ENCODE measurements at regions not wholly inside any gene's neighbourhood (a gene's known extent, or its start where the extent isn't known, plus 50 kb on each side); places are given as distances from the start of the nearest gene placed in this dataset.

- Mint-ChIP-seq H3K27me3 (ENCODE audit: low read depth) (peaks cover 9% of the 10 kb centered on the region), H3K9me3 (ENCODE audit: low read depth) (peaks cover 2% of the 10 kb centered on the region), H3K4me3 (ENCODE audit: unreplicated experiment) (no peak overlapping the region), H3K27ac (ENCODE audit: unreplicated experiment) (no peak overlapping the region), H3K4me1 (ENCODE audit: low read depth) (peaks cover 10% of the 10 kb centered on the region), H3K36me3 (ENCODE audit: low read depth) (no peaks in the 10 kb centered on the region)
- DNase-seq (ENCODE audit: low spot score): no peak
- TF ChIP-seq, protein P1, sequence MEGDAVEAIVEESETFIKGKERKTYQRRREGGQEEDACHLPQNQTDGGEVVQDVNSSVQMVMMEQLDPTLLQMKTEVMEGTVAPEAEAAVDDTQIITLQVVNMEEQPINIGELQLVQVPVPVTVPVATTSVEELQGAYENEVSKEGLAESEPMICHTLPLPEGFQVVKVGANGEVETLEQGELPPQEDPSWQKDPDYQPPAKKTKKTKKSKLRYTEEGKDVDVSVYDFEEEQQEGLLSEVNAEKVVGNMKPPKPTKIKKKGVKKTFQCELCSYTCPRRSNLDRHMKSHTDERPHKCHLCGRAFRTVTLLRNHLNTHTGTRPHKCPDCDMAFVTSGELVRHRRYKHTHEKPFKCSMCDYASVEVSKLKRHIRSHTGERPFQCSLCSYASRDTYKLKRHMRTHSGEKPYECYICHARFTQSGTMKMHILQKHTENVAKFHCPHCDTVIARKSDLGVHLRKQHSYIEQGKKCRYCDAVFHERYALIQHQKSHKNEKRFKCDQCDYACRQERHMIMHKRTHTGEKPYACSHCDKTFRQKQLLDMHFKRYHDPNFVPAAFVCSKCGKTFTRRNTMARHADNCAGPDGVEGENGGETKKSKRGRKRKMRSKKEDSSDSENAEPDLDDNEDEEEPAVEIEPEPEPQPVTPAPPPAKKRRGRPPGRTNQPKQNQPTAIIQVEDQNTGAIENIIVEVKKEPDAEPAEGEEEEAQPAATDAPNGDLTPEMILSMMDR (IDR thresholded peaks at IDR 0.05): no peak
Measured at GRCh38 chr11:134932761-134933160, 520.7 kb upstream of the B3GAT1 start.

GRCh38 chr11:134925432-134925831 is 513.4 kb upstream of the B3GAT1 start:
- no peak for DNase-seq (ENCODE audit: low spot score)
- Mint-ChIP-seq H3K27me3 (ENCODE audit: low read depth) (peaks cover 14% of the 10 kb centered on the region), H3K4me3 (ENCODE audit: unreplicated experiment) (no peak overlapping the region), H3K36me3 (ENCODE audit: low read depth) (no peaks in the 10 kb centered on the region), H3K4me1 (ENCODE audit: low read depth) (peaks cover 10% of the 10 kb centered on the region), H3K9me3 (ENCODE audit: low read depth) (no peaks in the 10 kb centered on the region), H3K27ac (ENCODE audit: unreplicated experiment) (no peak overlapping the region)
- TF ChIP-seq, protein P1 (IDR thresholded peaks at IDR 0.05): no peak

DNA sequence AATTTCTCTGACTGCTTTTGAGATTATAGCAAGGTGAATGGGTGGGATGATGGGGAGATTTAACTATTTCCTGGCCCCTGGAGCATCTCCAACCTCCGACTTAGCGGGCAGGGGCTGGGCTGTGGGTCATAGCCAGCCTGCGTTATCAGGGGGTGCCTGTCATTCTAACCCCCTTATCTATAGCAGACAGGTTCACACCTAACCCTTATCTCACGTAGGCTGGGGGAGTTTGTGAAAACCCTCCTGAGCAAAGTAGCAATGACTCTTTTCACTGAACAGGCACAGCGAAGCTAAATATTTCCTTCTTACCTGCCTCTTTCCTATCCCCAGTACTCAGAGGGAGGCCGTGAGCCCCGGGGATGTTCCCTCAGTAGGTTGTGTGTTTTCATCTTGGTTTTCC is 511.4 kb upstream of the B3GAT1 start:
- Mint-ChIP-seq H3K36me3 (ENCODE audit: low read depth) (no peaks in the 10 kb centered on the region), H3K9me3 (ENCODE audit: low read depth) (no peaks in the 10 kb centered on the region), H3K27me3 (ENCODE audit: low read depth) (peaks cover 11% of the 10 kb centered on the region), H3K27ac (ENCODE audit: unreplicated experiment) (no peak overlapping the region), H3K4me3 (ENCODE audit: unreplicated experiment) (no peak overlapping the region), H3K4me1 (ENCODE audit: low read depth) (peaks cover 10% of the 10 kb centered on the region)
- TF ChIP-seq, protein P1 (IDR thresholded peaks at IDR 0.05): no peak
- DNase-seq (ENCODE audit: low spot score): no peak

DNA sequence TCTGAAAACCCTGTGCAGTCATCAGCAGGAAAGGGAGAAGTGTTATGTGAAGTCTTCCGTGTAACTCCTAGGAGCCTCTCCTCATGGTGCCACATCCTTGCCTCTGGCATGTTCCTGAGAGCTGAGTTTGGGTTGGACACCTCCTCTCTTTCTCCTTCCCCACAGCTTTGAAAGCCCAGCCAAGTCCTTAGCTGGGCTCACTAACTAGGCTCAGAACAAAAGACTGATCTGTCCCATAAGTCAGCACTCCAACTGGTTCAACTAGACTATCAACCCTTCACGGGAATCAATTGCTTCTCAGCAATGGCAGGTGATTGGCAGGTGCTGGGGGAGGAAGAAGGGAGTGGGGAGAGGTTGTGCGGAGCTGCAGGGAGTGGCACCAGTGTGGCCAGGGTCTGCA is 509.9 kb upstream of the B3GAT1 start:
- H3K27me3 Mint-ChIP-seq (ENCODE audit: low read depth): peaks cover 11% of the 10 kb centered on the region
- no peak overlapping the region for H3K4me3 Mint-ChIP-seq (ENCODE audit: unreplicated experiment)
- TF ChIP-seq, protein P1 (IDR thresholded peaks at IDR 0.05): no peak
- no peak overlapping the region for H3K27ac Mint-ChIP-seq (ENCODE audit: unreplicated experiment)
- H3K36me3 Mint-ChIP-seq (ENCODE audit: low read depth): no peaks in the 10 kb centered on the region
- no peak for DNase-seq (ENCODE audit: low spot score)
- H3K9me3 Mint-ChIP-seq (ENCODE audit: low read depth): no peaks in the 10 kb centered on the region
- peaks cover 14% of the 10 kb centered on the region for H3K4me1 Mint-ChIP-seq (ENCODE audit: low read depth)

DNA sequence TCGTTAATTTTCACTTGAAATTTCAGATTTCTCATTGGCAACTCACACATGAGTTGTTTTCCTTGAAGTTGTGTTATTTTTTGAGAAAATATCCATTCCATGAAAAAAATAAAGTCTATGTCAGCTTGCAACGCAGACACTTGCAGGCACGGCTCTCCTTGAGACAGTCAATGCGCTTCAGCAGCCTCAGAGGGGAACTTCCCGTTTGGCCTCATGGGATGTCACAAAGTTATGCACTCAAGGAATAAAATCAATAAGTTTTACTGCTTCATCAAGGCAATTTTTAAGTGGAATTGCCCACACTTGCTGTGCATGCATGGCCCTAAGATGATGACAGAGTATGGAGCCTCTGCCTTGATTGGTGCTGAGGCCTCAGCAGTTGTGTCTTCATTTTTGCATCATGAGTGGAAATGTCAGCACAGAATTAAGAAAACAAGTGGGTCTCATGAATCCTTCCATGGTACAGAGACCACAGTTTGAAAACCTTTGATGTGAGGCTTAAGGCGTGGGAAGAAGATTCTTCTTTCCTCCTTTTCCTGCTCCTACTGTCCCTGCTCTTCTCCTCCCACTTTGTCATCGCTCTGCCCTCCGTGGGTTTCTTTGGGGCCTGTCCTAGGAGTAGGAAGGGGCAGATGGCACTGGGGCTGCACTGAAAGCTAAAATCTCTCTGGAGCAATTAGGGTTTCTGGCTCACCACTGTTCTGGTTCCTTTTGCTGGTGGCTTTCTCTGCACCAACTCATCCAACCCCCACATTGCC is 509.0 kb upstream of the B3GAT1 start:
- no peak for DNase-seq (ENCODE audit: low spot score)
- peaks cover 11% of the 10 kb centered on the region for H3K27me3 Mint-ChIP-seq (ENCODE audit: low read depth)
- peaks cover 22% of the 10 kb centered on the region for H3K4me1 Mint-ChIP-seq (ENCODE audit: low read depth)
- H3K9me3 Mint-ChIP-seq (ENCODE audit: low read depth): no peaks in the 10 kb centered on the region
- H3K36me3 Mint-ChIP-seq (ENCODE audit: low read depth): no peaks in the 10 kb centered on the region
- no peak overlapping the region for H3K27ac Mint-ChIP-seq (ENCODE audit: unreplicated experiment)
- no peak overlapping the region for H3K4me3 Mint-ChIP-seq (ENCODE audit: unreplicated experiment)
- TF ChIP-seq, protein P1 (IDR thresholded peaks at IDR 0.05): no peak

Data from chondrocyte (in vitro differentiated cells).